ENCODE measurements at regions not wholly inside any gene's neighbourhood (a gene's known extent, or its start where the extent isn't known, plus 50 kb on each side); places are given as distances from the start of the nearest gene placed in this dataset.

- DNase-seq = no peak
Measured at GRCh38 chrX:76228499-76228898, 55.6 kb downstream of the PBDC1 start.

GRCh38 chrX:76248901-76249300 is 76.0 kb downstream of the PBDC1 start:
- DNase-seq = no peak

- peak; percentile 16 for DNase-seq
Measured at GRCh38 chrX:76253432-76253831, 80.6 kb downstream of the PBDC1 start.

GRCh38 chrX:76279007-76279406 is 106.1 kb downstream of the PBDC1 start:
- DNase-seq = peak; percentile 61

Measured in NCI-H1092 treated with DMSO at 0.1 percent for 48 hours (cell line).